ENCODE measurements at regions not wholly inside any gene's neighbourhood (a gene's known extent, or its start where the extent isn't known, plus 50 kb on each side); places are given as distances from the start of the nearest gene placed in this dataset.

DNA sequence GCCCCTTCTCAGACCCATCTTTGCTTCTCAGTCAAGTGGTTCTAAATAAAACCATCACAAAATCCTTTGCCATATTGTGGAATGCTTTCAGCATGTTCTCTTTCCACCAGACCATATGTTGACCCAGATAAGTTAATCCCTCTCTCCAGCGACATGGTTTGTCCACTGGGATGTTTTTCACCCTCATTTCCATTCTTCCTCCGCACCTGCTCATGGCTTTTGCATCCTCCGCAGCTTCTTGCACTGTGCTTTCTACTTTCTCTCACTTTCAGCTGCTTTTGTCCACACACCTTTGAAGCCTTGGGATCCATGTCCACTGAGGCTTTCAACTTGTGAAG is 52.3 kb upstream of the WAC start:
- TF ChIP-seq EZH2 (IDR thresholded peaks at IDR 0.05; ENCODE audit: borderline replicate concordance), result no peak
- TF ChIP-seq, protein P1, sequence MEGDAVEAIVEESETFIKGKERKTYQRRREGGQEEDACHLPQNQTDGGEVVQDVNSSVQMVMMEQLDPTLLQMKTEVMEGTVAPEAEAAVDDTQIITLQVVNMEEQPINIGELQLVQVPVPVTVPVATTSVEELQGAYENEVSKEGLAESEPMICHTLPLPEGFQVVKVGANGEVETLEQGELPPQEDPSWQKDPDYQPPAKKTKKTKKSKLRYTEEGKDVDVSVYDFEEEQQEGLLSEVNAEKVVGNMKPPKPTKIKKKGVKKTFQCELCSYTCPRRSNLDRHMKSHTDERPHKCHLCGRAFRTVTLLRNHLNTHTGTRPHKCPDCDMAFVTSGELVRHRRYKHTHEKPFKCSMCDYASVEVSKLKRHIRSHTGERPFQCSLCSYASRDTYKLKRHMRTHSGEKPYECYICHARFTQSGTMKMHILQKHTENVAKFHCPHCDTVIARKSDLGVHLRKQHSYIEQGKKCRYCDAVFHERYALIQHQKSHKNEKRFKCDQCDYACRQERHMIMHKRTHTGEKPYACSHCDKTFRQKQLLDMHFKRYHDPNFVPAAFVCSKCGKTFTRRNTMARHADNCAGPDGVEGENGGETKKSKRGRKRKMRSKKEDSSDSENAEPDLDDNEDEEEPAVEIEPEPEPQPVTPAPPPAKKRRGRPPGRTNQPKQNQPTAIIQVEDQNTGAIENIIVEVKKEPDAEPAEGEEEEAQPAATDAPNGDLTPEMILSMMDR (IDR thresholded peaks at IDR 0.05; ENCODE audit: poor library complexity), result no peak

Data from hepatocyte (in vitro differentiated cells).